ENCODE measurements at regions not wholly inside any gene's neighbourhood (a gene's known extent, or its start where the extent isn't known, plus 50 kb on each side); places are given as distances from the start of the nearest gene placed in this dataset.
A peak's percentile ranks its signal among the peaks of the same experiment; 100 is the strongest.

GRCh38 chr21:22573834-22574233 is 1575.6 kb downstream of the NCAM2 start:
- Mint-ChIP-seq H3K36me3 (ENCODE audit: low read depth, unreplicated experiment) (no peaks in the 10 kb centered on the region), H3K9me3 (ENCODE audit: unreplicated experiment) (no peaks in the 10 kb centered on the region), H3K27me3 (ENCODE audit: unreplicated experiment) (no peaks in the 10 kb centered on the region), H3K27ac (ENCODE audit: unreplicated experiment) (no peak overlapping the region), H3K4me1 (ENCODE audit: unreplicated experiment) (no peaks in the 10 kb centered on the region), H3K4me3 (ENCODE audit: unreplicated experiment) (no peak overlapping the region)
- TF ChIP-seq CTCF (IDR thresholded peaks at IDR 0.05; ENCODE audit: unreplicated experiment), result no peak
- DNase-seq (ENCODE audit: low spot score), result no peak

GRCh38 chr21:22575165-22575584 is 1577.0 kb downstream of the NCAM2 start:
- H3K9me3 Mint-ChIP-seq (ENCODE audit: unreplicated experiment), result no peaks in the 10 kb centered on the region
- H3K4me1 Mint-ChIP-seq (ENCODE audit: unreplicated experiment), result no peaks in the 10 kb centered on the region
- H3K36me3 Mint-ChIP-seq (ENCODE audit: low read depth, unreplicated experiment), result no peaks in the 10 kb centered on the region
- no peaks in the 10 kb centered on the region for H3K27me3 Mint-ChIP-seq (ENCODE audit: unreplicated experiment)
- H3K27ac Mint-ChIP-seq (ENCODE audit: unreplicated experiment), result peak overlapping the region; percentile 89
- peak; percentile 52 for TF ChIP-seq CTCF (IDR thresholded peaks at IDR 0.05; ENCODE audit: unreplicated experiment)
- peak; percentile 28 for DNase-seq (ENCODE audit: low spot score)
- peak overlapping the region; percentile 29 for H3K4me3 Mint-ChIP-seq (ENCODE audit: unreplicated experiment)

- no peaks in the 10 kb centered on the region for H3K27me3 Mint-ChIP-seq (ENCODE audit: unreplicated experiment)
- no peak overlapping the region for H3K27ac Mint-ChIP-seq (ENCODE audit: unreplicated experiment)
- DNase-seq (ENCODE audit: low spot score), result no peak
- no peaks in the 10 kb centered on the region for H3K4me1 Mint-ChIP-seq (ENCODE audit: unreplicated experiment)
- H3K36me3 Mint-ChIP-seq (ENCODE audit: low read depth, unreplicated experiment), result no peaks in the 10 kb centered on the region
- TF ChIP-seq CTCF (IDR thresholded peaks at IDR 0.05; ENCODE audit: unreplicated experiment), result no peak
- H3K4me3 Mint-ChIP-seq (ENCODE audit: unreplicated experiment), result no peak overlapping the region
- no peaks in the 10 kb centered on the region for H3K9me3 Mint-ChIP-seq (ENCODE audit: unreplicated experiment)
These were observed 1581.5 kb downstream of the NCAM2 start for GRCh38 chr21:22579741-22580140.

GRCh38 chr21:22582026-22582425 is 1583.8 kb downstream of the NCAM2 start:
- H3K36me3 Mint-ChIP-seq (ENCODE audit: low read depth, unreplicated experiment), result no peaks in the 10 kb centered on the region
- no peaks in the 10 kb centered on the region for H3K9me3 Mint-ChIP-seq (ENCODE audit: unreplicated experiment)
- H3K4me1 Mint-ChIP-seq (ENCODE audit: unreplicated experiment), result peaks cover 8% of the 10 kb centered on the region
- no peak for TF ChIP-seq CTCF (IDR thresholded peaks at IDR 0.05; ENCODE audit: unreplicated experiment)
- H3K27me3 Mint-ChIP-seq (ENCODE audit: unreplicated experiment), result no peaks in the 10 kb centered on the region
- H3K4me3 Mint-ChIP-seq (ENCODE audit: unreplicated experiment), result no peak overlapping the region
- H3K27ac Mint-ChIP-seq (ENCODE audit: unreplicated experiment), result no peak overlapping the region
- DNase-seq (ENCODE audit: low spot score), result no peak

- TF ChIP-seq CTCF (IDR thresholded peaks at IDR 0.05; ENCODE audit: unreplicated experiment), result no peak
- DNase-seq (ENCODE audit: low spot score), result no peak
- H3K4me3 Mint-ChIP-seq (ENCODE audit: unreplicated experiment), result no peak overlapping the region
These were observed 1586.1 kb downstream of the NCAM2 start for GRCh38 chr21:22584308-22584707.

More at GRCh38 chr21:22584308-22584707, 1586.1 kb downstream of the NCAM2 start:
- H3K27me3 Mint-ChIP-seq (ENCODE audit: unreplicated experiment), result peaks cover 2% of the 10 kb centered on the region
- no peaks in the 10 kb centered on the region for H3K9me3 Mint-ChIP-seq (ENCODE audit: unreplicated experiment)
- no peak overlapping the region for H3K27ac Mint-ChIP-seq (ENCODE audit: unreplicated experiment)
- H3K36me3 Mint-ChIP-seq (ENCODE audit: low read depth, unreplicated experiment), result no peaks in the 10 kb centered on the region
- H3K4me1 Mint-ChIP-seq (ENCODE audit: unreplicated experiment), result peaks cover 8% of the 10 kb centered on the region

All from endothelial cell (in vitro differentiated cells).